HG03520 (cell line): ENCODE measurements at regions not wholly inside any gene's neighbourhood (a gene's known extent, or its start where the extent isn't known, plus 50 kb on each side); places are given as distances from the start of the nearest gene placed in this dataset.

Experiments used
- ATAC-seq: cut with Tn5 transposase; IDR thresholded peaks from one replicate; pipeline ENCODE4 v1.9.1; 2021; ENCODE audit warnings: mild to moderate bottlenecking, moderate library complexity; ENCODE audit not compliant: unreplicated experiment

GRCh38 chr5:125298746-125299379 lies 552.4 kb upstream of the ZNF608 start:
- ATAC-seq = no peak

GRCh38 chr5:125301711-125302110 lies 555.3 kb upstream of the ZNF608 start:
- ATAC-seq = no peak

- ATAC-seq = no peak
Observed at GRCh38 chr5:125302577-125302976, 556.1 kb upstream of the ZNF608 start.

- ATAC-seq = no peak
Observed at GRCh38 chr5:125306741-125307140, 560.3 kb upstream of the ZNF608 start.

DNA sequence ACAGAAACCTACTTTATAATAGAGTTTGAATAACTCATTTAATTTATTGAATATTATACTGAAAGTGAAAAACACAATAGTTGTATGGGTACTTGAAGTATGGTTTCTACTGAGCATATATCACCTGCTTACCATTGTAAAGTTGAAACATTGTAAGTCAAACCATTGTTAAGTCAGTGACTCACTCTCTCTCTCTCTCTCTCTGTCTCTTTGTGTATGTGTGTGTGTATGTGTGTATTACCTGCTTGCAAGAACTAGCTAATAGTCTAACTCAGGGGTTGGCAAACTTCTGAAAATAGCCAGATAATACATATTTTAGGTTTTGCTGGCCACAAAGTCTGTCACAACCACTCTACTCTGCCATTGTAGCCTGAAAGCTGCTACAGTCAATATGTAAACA lies 564.3 kb upstream of the ZNF608 start:
- ATAC-seq = no peak

DNA sequence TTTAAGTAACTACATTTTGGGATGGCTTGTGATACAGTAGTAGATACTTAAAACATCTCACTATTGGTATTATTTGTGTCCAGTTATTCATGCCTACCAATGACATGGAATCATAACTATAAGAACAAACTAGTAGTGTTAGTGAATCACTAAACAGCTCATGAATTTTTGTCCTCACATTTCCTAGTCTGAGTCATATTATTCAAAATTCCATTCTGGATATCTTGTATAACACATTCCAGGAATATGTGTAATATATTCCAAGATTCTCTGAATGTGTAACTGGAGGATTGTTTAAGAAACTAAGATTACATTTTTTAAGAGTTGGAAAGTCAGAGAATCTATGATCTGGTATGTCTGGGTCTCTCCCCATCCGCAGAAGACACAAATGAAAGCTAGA lies 565.3 kb upstream of the ZNF608 start:
- no peak for ATAC-seq

GRCh38 chr5:125313555-125313954 lies 567.1 kb upstream of the ZNF608 start:
- no peak for ATAC-seq

GRCh38 chr5:125315306-125315705 lies 568.9 kb upstream of the ZNF608 start:
- ATAC-seq = no peak

- no peak for ATAC-seq
Observed at GRCh38 chr5:125316391-125316790, 570.0 kb upstream of the ZNF608 start.

GRCh38 chr5:125316915-125317535 lies 570.6 kb upstream of the ZNF608 start:
- no peak for ATAC-seq

GRCh38 chr5:125317536-125317995 lies 571.1 kb upstream of the ZNF608 start:
- no peak for ATAC-seq

- no peak for ATAC-seq
Observed at GRCh38 chr5:125321654-125322053, 575.2 kb upstream of the ZNF608 start.

GRCh38 chr5:125323613-125324012 lies 577.2 kb upstream of the ZNF608 start:
- ATAC-seq = no peak

DNA sequence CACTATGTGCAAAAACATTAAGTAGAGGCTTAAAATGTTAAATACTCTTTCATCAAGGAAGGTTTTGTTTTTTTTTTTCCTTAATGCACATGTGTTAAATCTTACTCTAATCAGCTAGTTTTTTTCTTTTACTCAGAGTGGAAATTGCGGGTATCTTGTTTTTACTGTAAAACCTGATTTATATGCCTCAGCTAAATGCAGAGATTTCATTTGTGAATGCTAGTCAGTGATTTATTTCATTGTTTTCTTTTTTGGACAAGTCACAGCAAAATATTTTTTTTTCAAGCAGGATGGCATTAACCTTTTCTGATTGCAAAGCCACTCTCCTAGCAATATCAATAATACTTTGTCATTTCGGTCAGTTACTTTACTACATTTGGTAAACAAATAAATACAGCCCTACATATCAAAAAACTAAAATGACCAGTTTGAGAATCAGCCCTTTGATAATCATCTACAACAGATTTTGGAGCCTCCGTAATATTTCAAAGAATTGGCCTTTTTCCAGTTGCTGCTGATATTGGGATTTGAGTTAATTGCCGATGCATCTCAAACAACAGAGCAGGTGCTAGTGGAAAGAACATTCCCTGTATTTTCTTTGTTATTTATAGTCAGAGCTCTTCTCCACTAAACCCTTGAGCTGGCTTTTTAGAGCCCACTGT lies 579.2 kb upstream of the ZNF608 start:
- no peak for ATAC-seq

DNA sequence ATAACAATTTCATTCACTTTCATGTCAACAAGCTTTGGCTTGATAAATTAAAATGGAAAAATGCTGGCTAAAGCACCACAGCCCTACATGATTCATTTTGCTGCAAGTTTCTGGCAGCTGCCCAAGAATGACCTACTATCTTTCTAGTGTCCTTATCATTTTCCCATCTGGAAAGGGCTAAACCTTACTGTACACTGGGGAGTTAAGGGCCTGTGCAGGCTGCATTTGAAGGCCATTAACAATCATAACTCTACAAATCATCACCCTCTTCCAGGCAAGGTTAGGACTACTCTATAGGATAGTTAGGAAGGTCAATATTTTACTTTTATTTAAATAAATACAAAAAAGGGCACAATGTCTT lies 579.7 kb upstream of the ZNF608 start:
- ATAC-seq = no peak

- no peak for ATAC-seq
Observed at GRCh38 chr5:125327676-125328075, 581.2 kb upstream of the ZNF608 start.

DNA sequence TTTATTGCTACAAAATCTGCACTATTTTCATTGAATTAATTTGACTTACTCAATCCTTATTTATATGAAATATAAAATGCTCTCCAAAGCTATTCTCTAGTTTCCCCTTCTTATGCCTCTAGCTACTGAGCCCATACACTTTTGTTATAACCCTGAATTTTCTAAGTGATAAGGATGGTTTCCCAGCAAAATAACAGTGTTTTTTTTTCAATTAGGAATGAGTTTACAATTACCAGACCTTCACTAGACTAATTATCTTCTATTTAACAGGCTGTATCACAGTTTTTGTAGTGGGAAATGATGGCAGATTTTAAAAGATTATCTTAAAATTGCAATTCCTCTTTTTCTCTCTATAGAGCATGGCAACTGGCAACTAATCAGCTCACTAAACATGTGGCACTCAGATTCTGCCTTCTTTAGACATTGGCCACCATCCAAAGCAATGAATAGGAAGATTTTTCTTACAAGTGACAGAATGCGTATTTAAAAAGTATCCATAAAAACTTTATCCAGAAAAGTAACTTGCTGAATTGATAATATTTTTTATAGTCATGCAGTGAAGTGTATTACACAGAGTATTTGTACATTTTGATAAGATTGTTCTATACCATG lies 585.7 kb upstream of the ZNF608 start:
- ATAC-seq = no peak

- ATAC-seq = no peak
Observed at GRCh38 chr5:125333416-125333815, 587.0 kb upstream of the ZNF608 start.

- no peak for ATAC-seq
Observed at GRCh38 chr5:125336401-125336800, 590.0 kb upstream of the ZNF608 start.

DNA sequence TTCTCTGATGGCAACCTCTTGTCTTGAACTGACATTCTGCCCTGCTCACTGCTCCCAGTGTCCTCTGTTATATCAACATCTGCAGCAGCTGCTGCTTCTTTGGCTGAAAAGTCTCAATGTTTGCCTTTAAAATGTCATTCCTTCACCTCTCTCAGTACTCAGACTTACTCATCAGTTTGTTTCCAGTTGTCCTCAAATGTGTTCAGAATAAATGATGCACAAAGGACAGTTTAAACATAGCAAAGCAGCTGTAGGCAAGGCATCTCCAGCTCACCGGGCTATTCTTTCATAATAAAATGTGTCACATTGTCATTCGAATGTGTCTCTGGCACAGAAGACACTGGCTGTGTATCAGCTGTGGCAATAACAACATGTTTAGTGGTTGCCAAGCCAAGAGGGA lies 590.9 kb upstream of the ZNF608 start:
- no peak for ATAC-seq

GRCh38 chr5:125338440-125339174 lies 592.2 kb upstream of the ZNF608 start:
- ATAC-seq = no peak
